Hematopoietic multipotent progenitor cell (in vitro differentiated cells): ENCODE measurements at regions not wholly inside any gene's neighbourhood (a gene's known extent, or its start where the extent isn't known, plus 50 kb on each side); places are given as distances from the start of the nearest gene placed in this dataset.
"Not testable (repeated sequence)": the region's sequence is repeated elsewhere in the genome, so short reads cannot be mapped to it uniquely, and the experiment has no call there.

Source experiments
- DNase-seq, 3 donors: peaks; one replicate each; pipeline ENCODE4 v3.0.0-alpha.2; 2011 to 2015; ENCODE audit warnings: low read depth in 2 of 3, low spot score in 2 of 3

- not testable (repeated sequence) for DNase-seq
These were observed 125.2 kb downstream of the UNC93B1 start for GRCh38 chr11:67878666-67879065.

- not testable (repeated sequence) for DNase-seq
These were observed 126.6 kb downstream of the UNC93B1 start for GRCh38 chr11:67877316-67877715.

GRCh38 chr11:67873223-67873622 lies 130.7 kb downstream of the UNC93B1 start:
- DNase-seq, result not testable (repeated sequence)

- not testable (repeated sequence) for DNase-seq
These were observed 132.7 kb downstream of the UNC93B1 start for GRCh38 chr11:67871168-67871567.

- DNase-seq, result not testable (repeated sequence)
These were observed 141.0 kb downstream of the UNC93B1 start for GRCh38 chr11:67862896-67863295.

GRCh38 chr11:67859513-67860161 lies 144.3 kb downstream of the UNC93B1 start:
- peak in 2 of 3 donors; percentile 6 to 26 for DNase-seq

- peak in 2 of 3 donors; percentile 26 to 59 for DNase-seq
These were observed 153.2 kb downstream of the UNC93B1 start for GRCh38 chr11:67850747-67851146.

- DNase-seq, result not testable (repeated sequence)
These were observed 154.1 kb downstream of the UNC93B1 start for GRCh38 chr11:67849766-67850165.

GRCh38 chr11:67847896-67848875 lies 155.7 kb downstream of the UNC93B1 start:
- DNase-seq, result not testable (repeated sequence)

GRCh38 chr11:67846303-67846702 lies 157.6 kb downstream of the UNC93B1 start:
- not testable (repeated sequence) for DNase-seq

GRCh38 chr11:67845296-67845695 lies 158.6 kb downstream of the UNC93B1 start:
- DNase-seq, result not testable (repeated sequence)

GRCh38 chr11:67840599-67840998 lies 163.3 kb downstream of the UNC93B1 start:
- DNase-seq, result not testable (repeated sequence)

GRCh38 chr11:67830152-67830551 lies 155.7 kb upstream of the ALDH3B2 start:
- DNase-seq, result not testable (repeated sequence)

- not testable (repeated sequence) for DNase-seq
These were observed 152.5 kb upstream of the ALDH3B2 start for GRCh38 chr11:67826951-67827296.

GRCh38 chr11:67826028-67826950 lies 151.9 kb upstream of the ALDH3B2 start:
- DNase-seq, result peak in 2 of 3 donors; percentile 60 to 86

- not testable (repeated sequence) for DNase-seq
These were observed 150.4 kb upstream of the ALDH3B2 start for GRCh38 chr11:67824861-67825260.

GRCh38 chr11:67820081-67820480 lies 145.7 kb upstream of the ALDH3B2 start:
- DNase-seq, result peak in 2 of 3 donors; percentile 14 to 45

GRCh38 chr11:67817558-67817957 lies 143.1 kb upstream of the ALDH3B2 start:
- not testable (repeated sequence) for DNase-seq

GRCh38 chr11:67809301-67809700 lies 134.9 kb upstream of the ALDH3B2 start:
- DNase-seq, result not testable (repeated sequence)

- DNase-seq, result not testable (repeated sequence)
These were observed 133.5 kb upstream of the ALDH3B2 start for GRCh38 chr11:67807896-67808295.
